Type B pancreatic cell (in vitro differentiated cells): ENCODE measurements at regions not wholly inside any gene's neighbourhood (a gene's known extent, or its start where the extent isn't known, plus 50 kb on each side); places are given as distances from the start of the nearest gene placed in this dataset.

Experiments used
- DNase-seq: peaks from one replicate; pipeline ENCODE4 v3.0.0; 2021; ENCODE audit warnings: mixed read lengths; ENCODE audit not compliant: unreplicated experiment; ENCODE audit errors: extremely low spot score
- H3K27ac Mint-ChIP-seq: 2 replicates; pipeline ENCODE4 v1.8.0; 2021; ENCODE audit warnings: mild to moderate bottlenecking, mixed read lengths
- H3K27me3 Mint-ChIP-seq: 2 replicates; pipeline ENCODE4 v1.8.0; 2021; ENCODE audit warnings: mixed read lengths
- H3K36me3 Mint-ChIP-seq: 2 replicates; pipeline ENCODE4 v1.8.0; 2021; ENCODE audit warnings: mixed read lengths
- H3K4me1 Mint-ChIP-seq: one replicate; pipeline ENCODE4 v1.8.0; 2021; ENCODE audit warnings: mixed read lengths; ENCODE audit not compliant: unreplicated experiment
- H3K4me3 Mint-ChIP-seq: 2 replicates; pipeline ENCODE4 v1.8.0; 2021; ENCODE audit warnings: mild to moderate bottlenecking, mixed read lengths
- H3K9me3 Mint-ChIP-seq: 2 replicates; pipeline ENCODE4 v1.8.0; 2021; ENCODE audit warnings: mixed read lengths
- CTCF ChIP-seq: fragments of 200-600 bp; sonication (generic); conservative IDR thresholded peaks from 2 replicates; pipeline ENCODE4 v1.5.0; 2021; ENCODE audit warnings: antibody characterized with exemption, mild to moderate bottlenecking

DNA sequence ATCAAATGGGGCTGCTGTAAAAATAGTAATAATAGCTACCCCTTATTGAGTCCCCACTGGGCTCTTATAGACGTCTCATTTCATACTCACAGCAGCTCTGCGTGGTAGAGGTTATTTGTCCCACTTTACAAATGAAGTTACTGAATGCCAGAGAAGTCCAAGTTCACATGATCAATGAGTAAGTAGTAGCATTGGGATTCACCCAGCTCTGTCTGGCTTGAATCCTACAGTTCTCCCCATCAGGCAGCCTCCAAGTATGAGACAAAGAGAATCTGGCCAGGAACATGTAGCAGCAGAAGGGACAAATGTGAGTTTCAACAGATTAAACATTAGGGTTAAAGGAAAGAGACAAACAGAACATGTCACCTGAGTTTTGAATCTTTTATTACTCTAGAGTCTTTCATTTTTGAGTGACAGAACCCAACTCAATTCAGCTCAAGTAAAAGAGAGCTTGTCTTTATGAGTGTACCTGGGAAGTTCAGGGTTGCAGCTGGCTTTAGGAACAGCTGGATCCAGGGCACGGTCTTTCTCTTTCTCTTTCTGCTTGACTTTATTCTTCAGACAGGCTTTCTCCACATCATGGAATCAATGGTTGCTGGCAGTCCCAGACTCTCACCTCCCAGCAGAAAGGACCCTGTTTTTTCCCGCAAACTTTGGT lies 64.1 kb upstream of the JDP2 start:
- no peak for DNase-seq
- peaks cover 2% of the 10 kb centered on the region for H3K36me3 Mint-ChIP-seq
- peaks cover 19% of the 10 kb centered on the region for H3K27me3 Mint-ChIP-seq
- H3K27ac Mint-ChIP-seq, result no peak overlapping the region
- TF ChIP-seq CTCF, result no peak
- no peaks in the 10 kb centered on the region for H3K4me1 Mint-ChIP-seq
- H3K9me3 Mint-ChIP-seq, result peaks cover 2% of the 10 kb centered on the region
- no peak overlapping the region for H3K4me3 Mint-ChIP-seq

DNA sequence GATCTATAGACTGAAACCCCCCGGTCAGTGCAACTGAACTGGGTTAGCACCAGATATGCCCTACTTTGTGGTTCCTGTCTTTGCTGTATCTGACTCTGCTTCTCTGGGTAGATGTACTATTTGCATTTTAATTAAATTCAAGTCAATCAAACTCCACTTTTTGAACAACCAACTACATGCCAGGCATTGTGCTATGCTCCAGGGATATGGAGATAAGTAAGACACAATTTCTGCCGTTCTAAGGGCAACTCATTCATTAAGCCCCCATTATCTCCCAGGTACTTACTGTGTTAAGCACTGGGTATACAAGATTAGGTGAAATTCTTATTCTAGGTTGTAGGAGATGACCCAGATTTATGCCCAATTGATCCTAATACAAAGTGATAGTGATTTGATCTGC lies 62.7 kb upstream of the JDP2 start:
- no peak overlapping the region for H3K4me3 Mint-ChIP-seq
- no peak for TF ChIP-seq CTCF
- DNase-seq, result no peak
- no peaks in the 10 kb centered on the region for H3K4me1 Mint-ChIP-seq
- H3K27ac Mint-ChIP-seq, result no peak overlapping the region
- H3K9me3 Mint-ChIP-seq, result peaks cover 5% of the 10 kb centered on the region
- peaks cover 4% of the 10 kb centered on the region for H3K36me3 Mint-ChIP-seq
- H3K27me3 Mint-ChIP-seq, result peaks cover 21% of the 10 kb centered on the region

DNA sequence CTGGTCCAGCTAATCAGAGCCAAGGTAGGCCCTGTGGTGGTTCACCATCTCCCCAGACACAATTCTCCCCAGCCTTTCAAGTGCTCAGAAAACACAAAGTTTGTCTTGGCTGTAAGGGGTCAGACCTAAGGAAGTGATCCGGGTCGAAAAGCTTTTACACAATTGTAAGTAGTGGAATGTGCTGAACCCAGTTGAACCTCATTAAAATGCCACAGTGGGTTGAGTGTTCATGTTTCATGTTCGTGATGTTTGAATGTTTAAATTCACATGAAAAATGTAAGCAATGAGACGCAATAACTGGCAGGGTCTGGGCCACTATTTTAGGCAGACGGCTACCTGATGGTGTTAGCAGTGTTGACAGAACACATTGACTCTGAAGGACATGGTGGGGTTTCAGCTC lies 60.9 kb upstream of the JDP2 start:
- H3K27me3 Mint-ChIP-seq, result peaks cover 23% of the 10 kb centered on the region
- peaks cover 4% of the 10 kb centered on the region for H3K36me3 Mint-ChIP-seq

DNA sequence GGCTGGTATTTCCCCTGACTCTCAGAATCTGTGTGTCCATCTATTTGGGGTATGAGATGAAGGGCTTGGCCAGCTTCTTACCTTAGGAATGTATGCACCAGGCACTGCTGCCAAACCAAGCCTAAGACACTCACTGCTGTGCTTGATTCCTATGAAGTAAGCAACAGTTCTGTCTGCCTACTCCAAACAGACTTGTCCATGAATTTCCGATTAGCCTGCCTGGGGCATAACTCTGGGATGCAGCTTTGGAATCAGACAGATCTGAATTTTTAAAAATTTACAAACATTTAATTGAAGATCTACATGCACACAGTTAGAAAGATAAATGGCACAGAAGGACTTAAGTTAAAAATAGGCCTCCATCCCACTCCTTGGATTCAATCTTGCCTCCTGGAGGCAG lies 59.5 kb upstream of the JDP2 start:
- Mint-ChIP-seq H3K27ac (peak overlapping the region; percentile 84), H3K9me3 (peaks cover 5% of the 10 kb centered on the region), H3K27me3 (peaks cover 26% of the 10 kb centered on the region), H3K36me3 (peaks cover 4% of the 10 kb centered on the region), H3K4me3 (peak overlapping the region; percentile 78), H3K4me1 (peaks cover 7% of the 10 kb centered on the region)
- no peak for DNase-seq
- no peak for TF ChIP-seq CTCF

More for the DNA sequence above, 60.9 kb upstream of the JDP2 start:
- TF ChIP-seq CTCF, result no peak
- Mint-ChIP-seq H3K27ac (no peak overlapping the region), H3K4me3 (no peak overlapping the region), H3K9me3 (peaks cover 5% of the 10 kb centered on the region), H3K4me1 (peaks cover under 1% of the 10 kb centered on the region)
- DNase-seq, result no peak

DNA sequence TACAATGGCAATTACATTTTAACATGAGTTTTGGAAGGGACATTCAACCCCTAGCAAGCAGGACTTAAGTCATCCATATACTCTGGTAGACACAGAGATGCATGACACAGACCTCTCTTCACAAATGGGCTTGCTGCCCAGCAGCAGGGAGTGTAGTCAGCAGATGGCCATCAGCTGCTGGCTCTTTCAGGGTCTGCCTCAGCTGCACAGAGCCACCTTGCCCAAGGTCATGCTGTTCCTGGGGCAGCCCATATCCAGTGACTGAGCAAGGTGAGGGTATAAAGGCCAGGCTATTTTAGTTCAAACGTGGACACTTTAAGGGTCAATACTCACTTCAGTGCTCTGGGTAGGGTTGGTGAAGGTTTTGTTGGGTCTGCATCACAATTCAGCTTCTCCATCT lies 58.3 kb upstream of the JDP2 start:
- no peak for TF ChIP-seq CTCF
- Mint-ChIP-seq H3K27ac (no peak overlapping the region), H3K4me3 (no peak overlapping the region), H3K27me3 (peaks cover 27% of the 10 kb centered on the region), H3K9me3 (peaks cover 5% of the 10 kb centered on the region), H3K4me1 (peaks cover 7% of the 10 kb centered on the region), H3K36me3 (peaks cover 4% of the 10 kb centered on the region)
- DNase-seq, result peak; percentile 13
